GM13976 (cell line): ENCODE measurements at regions not wholly inside any gene's neighbourhood (a gene's known extent, or its start where the extent isn't known, plus 50 kb on each side); places are given as distances from the start of the nearest gene placed in this dataset.

Experiments used
- DNase-seq: peaks from one replicate; pipeline ENCODE4 v3.0.0; 2012; ENCODE audit warnings: low spot score
- in situ Hi-C: fragments of 300-500 bp; cut with MboI; formaldehyde crosslinking; loops from one replicate; pipeline ENCODE4 v1.12.0; 2022; ENCODE audit warnings: low sequenced_read_pairs, mixed read lengths, inconsistent platforms; ENCODE audit not compliant: unreplicated experiment
- TF ChIP-seq, protein P1 (sequence below): IDR thresholded peaks from 2 replicates; pipeline ENCODE4 v1.5.1; 2012; ENCODE audit warnings: borderline replicate concordance, mild to moderate bottlenecking; ENCODE audit not compliant: insufficient read depth; ENCODE audit errors: extremely low read depth, missing control alignments, control extremely low read depth

DNA sequence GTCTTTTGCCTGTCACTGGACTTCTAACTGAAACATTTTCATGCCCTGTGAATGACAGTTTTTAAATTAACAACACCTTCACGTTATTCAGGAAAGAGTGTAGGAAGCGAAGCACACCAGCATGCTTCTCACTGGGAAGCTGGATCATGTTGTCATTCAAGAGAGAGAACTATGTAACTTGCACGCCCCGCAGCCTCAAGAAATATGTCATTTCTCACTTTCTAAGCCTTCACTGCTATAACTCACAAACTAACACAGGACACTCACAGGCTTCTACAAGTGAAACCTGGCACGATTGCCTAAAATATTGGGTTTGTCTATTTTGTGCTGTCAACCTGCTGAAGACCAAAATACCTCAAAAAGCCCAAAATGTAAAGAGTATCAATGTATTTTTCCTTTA is 466.3 kb downstream of the EFNA5 start:
- in situ Hi-C loops = no loop called here
- TF ChIP-seq, protein P1, sequence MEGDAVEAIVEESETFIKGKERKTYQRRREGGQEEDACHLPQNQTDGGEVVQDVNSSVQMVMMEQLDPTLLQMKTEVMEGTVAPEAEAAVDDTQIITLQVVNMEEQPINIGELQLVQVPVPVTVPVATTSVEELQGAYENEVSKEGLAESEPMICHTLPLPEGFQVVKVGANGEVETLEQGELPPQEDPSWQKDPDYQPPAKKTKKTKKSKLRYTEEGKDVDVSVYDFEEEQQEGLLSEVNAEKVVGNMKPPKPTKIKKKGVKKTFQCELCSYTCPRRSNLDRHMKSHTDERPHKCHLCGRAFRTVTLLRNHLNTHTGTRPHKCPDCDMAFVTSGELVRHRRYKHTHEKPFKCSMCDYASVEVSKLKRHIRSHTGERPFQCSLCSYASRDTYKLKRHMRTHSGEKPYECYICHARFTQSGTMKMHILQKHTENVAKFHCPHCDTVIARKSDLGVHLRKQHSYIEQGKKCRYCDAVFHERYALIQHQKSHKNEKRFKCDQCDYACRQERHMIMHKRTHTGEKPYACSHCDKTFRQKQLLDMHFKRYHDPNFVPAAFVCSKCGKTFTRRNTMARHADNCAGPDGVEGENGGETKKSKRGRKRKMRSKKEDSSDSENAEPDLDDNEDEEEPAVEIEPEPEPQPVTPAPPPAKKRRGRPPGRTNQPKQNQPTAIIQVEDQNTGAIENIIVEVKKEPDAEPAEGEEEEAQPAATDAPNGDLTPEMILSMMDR = no peak
- no peak for DNase-seq

DNA sequence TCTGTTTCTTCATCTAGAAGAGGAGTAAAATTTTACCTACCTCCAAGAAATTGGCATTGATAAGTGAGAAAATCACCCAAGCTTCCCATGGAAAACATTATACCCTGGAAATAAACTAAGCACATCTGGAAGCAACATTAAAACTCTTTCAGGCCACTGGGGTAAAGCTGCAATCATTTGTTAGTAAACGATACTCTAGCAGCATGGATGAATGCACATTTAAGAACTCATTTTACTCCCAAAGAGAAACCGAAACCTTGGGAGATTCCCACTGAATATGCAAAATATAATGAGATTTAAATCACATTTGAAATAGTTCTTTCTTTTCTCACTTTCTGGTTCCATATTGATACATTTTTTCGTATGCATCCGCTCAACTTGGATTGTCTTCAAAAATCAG is 467.5 kb downstream of the EFNA5 start:
- TF ChIP-seq, protein P1 = no peak
- in situ Hi-C loops = no loop called here
- no peak for DNase-seq

DNA sequence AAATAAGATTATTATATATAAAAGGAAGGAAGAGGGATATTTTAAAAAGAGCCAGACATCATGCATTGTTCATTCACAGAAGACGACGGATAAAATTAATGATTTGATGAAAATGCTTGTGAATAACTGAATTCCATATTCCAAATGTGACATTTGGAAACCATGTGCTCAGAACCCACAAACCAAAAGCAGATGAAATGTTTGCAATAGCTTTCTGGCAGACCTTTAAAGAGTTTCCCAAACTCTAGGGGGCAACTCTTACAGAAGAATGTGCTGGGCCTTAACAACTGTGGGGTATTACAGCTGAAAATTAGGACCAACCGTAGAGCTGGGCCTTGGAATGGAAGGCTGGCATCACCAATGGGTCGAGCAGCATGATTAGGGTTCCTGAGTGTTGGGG is 471.0 kb downstream of the EFNA5 start:
- DNase-seq = no peak
- in situ Hi-C loops = no loop called here
- TF ChIP-seq, protein P1 = no peak

DNA sequence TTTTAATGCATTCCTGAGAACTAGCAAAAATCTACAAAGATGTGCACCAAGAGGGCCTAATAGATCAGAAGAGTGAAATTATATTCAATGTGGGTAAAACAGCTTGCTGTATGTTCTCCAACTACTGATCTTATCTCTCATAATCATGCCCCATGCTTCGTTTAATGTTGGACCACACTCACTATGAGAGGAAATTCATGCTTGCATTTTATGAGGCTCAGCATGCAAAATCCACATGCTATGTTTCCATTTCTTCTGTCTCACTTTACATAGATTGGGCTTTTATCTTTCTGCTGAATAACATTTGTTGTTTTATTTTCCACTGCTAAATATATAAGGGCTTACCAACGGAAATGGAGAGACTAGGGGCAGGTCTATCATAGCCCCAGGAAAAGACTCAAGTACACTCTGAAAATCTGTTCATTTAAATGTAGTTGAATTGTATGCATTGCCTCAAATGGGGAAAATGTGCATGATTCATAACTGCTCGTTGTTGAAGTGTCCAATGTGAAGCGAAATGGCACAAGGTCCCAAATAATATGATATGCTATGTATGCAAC is 474.2 kb downstream of the EFNA5 start:
- in situ Hi-C loops = no loop called here
- TF ChIP-seq, protein P1 = no peak
- no peak for DNase-seq

DNA sequence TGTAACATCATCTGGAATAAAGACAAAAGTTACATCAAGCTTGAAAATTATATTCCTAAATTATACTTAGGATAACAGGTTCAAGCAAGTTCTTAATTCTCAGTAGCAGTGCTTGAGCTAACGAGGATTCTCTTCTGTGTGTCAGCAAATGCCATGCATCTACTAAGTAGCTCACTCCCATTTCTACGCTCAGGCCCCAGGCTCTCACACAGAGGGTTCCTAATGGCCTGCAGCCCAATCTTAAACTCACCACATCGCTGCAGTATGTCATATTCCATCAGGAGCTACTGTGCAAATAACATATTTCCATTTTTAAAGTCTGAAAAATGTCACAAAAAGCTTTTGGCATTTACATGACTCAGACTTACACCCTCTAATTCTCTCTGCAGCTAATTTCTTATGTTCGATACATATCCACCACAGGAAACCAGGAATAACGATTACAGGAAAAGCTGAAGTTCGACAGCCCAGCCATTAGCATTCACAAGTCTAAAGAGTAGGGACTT is 474.8 kb downstream of the EFNA5 start:
- no peak for DNase-seq
- TF ChIP-seq, protein P1 = no peak
- in situ Hi-C loops = no loop called here

DNA sequence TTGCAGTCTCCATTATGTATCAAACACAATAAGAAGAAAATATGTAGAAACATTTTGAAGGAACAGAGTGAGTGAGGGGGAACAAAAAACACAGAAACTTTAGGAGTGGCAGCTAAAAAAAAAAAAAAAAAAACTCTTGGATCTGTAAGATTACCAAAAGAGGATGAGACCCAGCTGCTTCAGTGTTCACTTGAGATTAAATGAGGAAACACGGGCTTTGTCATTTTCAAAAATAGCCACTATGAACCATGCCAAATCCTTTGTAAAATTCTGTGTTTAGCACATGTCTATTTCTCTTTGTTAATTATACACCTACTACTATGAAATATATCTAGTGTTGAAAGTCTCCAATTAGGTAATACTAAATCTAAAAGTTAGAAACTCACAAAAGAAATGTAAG is 485.9 kb downstream of the EFNA5 start:
- in situ Hi-C loops = no loop called here
- no peak for DNase-seq
- TF ChIP-seq, protein P1 = no peak
